ENCODE measurements at regions not wholly inside any gene's neighbourhood (a gene's known extent, or its start where the extent isn't known, plus 50 kb on each side); places are given as distances from the start of the nearest gene placed in this dataset.

DNA sequence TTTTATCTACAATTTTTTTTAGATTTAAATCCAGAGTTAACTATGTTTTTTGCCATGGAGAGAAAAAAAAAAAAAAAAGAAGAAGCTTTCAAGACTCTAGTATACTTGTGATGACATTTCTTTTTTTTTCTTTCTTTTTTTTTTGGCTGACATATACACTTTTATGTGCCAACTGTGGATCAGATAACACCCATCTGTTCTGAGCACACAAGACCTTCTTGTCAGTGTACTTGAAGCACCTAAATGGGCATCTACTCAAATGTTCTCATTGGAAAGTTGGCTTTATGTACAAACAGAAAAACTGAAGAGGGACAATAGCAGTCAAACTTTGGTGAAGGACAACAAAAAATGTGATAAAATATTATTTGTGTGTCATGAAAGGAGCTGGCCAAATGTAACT, 904.5 kb downstream of the GRIK2 start:
- no peak for DNase-seq
